NT2/D1 (cell line): ENCODE measurements at regions not wholly inside any gene's neighbourhood (a gene's known extent, or its start where the extent isn't known, plus 50 kb on each side); places are given as distances from the start of the nearest gene placed in this dataset.

Experiments used
- SUZ12 ChIP-seq: IDR thresholded peaks from 2 replicates; pipeline ENCODE4 v1.6.1; 2011; ENCODE audit not compliant: insufficient read length, insufficient read depth; ENCODE audit errors: extremely low read depth
- YY1 ChIP-seq: IDR thresholded peaks from 2 replicates; pipeline ENCODE4 v1.6.1; 2011; ENCODE audit not compliant: insufficient read length, insufficient read depth
- ZNF274 ChIP-seq: IDR thresholded peaks from 2 replicates; pipeline ENCODE4 v1.6.1; 2011; ENCODE audit warnings: mild to moderate bottlenecking, low read depth, low read length

- TF ChIP-seq YY1 = no peak
- TF ChIP-seq ZNF274 = no peak
- no peak for TF ChIP-seq SUZ12
Measured at GRCh38 chr3:20583648-20584047, 397.6 kb upstream of the SGO1 start.
